ENCODE measurements at regions not wholly inside any gene's neighbourhood (a gene's known extent, or its start where the extent isn't known, plus 50 kb on each side); places are given as distances from the start of the nearest gene placed in this dataset.

DNA sequence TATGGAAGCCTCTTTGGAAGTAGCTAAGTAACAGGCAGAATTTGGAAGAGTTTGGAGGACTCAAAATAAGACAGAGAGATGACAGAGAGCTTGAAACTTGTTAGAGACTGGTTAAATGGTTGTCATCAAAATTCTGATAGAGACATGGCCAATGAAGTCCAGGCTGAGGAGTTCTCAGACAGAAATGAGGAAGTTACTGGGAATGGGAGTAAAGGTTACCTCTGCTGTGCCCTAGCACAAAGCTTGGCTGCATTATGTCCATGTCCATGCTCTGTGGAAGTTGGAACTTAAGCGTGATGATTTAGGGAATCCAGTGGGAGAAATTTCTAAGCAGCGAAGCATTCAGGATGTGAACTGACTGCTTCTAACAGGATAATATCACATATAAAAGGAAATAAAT lies 146.2 kb upstream of the NDST4 start (continued):
- TF ChIP-seq SP140L (CRISPR knock-in tag; IDR thresholded peaks at IDR 0.05; ENCODE audit: borderline replicate concordance) (no peak), YEATS4 (CRISPR knock-in tag; IDR thresholded peaks at IDR 0.05; ENCODE audit: borderline replicate concordance) (no peak), HNRNPL (IDR thresholded peaks at IDR 0.05; ENCODE audit: low read depth, low read length) (no peak), ZNF253 (CRISPR knock-in tag; IDR thresholded peaks at IDR 0.05; ENCODE audit: borderline replicate concordance) (no peak), KAT8 (CRISPR knock-in tag; IDR thresholded peaks at IDR 0.05) (no peak), ZFP41 (CRISPR knock-in tag; IDR thresholded peaks at IDR 0.05; ENCODE audit: borderline replicate concordance) (no peak), PAF1 (CRISPR knock-in tag; IDR thresholded peaks at IDR 0.05) (no peak), ZNF337 (CRISPR knock-in tag; IDR thresholded peaks at IDR 0.05; ENCODE audit: borderline replicate concordance, low read depth) (no peak), ATF7-NPFF (CRISPR knock-in tag; IDR thresholded peaks at IDR 0.05; ENCODE audit: low read depth) (no peak), RXRB (CRISPR knock-in tag; IDR thresholded peaks at IDR 0.05; ENCODE audit: borderline replicate concordance) (no peak), ARNT (IDR thresholded peaks at IDR 0.05) (no peak), PTBP1 (IDR thresholded peaks at IDR 0.05; ENCODE audit: low read depth, low read length, poor library complexity, severe bottlenecking) (no peak)
- TF ChIP-seq, protein P1, sequence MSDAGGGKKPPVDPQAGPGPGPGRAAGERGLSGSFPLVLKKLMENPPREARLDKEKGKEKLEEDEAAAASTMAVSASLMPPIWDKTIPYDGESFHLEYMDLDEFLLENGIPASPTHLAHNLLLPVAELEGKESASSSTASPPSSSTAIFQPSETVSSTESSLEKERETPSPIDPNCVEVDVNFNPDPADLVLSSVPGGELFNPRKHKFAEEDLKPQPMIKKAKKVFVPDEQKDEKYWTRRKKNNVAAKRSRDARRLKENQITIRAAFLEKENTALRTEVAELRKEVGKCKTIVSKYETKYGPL (CRISPR knock-in tag; IDR thresholded peaks at IDR 0.05): no peak
- TF ChIP-seq, protein P2, sequence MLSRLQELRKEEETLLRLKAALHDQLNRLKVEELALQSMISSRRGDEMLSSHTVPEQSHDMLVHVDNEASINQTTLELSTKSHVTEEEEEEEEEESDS (CRISPR knock-in tag; IDR thresholded peaks at IDR 0.05; ENCODE audit: borderline replicate concordance): no peak

DNA sequence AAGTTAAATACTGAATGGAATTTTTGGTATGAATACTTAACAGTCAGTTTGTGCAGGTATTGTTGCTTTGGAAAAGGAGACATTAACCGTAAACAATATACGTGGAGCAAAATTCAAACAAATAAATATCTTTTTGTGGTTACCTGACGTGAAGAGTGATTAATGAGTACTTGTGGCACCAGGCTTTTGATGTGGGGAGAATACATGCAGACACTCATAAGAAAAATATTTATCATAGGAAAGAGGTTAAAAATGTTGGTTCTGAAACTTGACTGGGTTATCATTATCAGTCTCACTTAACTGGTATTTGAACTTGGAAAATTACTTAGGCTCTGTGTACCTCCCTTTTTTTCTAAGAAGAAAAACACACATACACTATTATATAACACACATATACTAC lies 136.4 kb upstream of the NDST4 start:
- no peaks in the 10 kb centered on the region; a peak in 1 of 5 replicates for H3K27me3 ChIP-seq (ENCODE audit: control insufficient read depth in 1 of 2, insufficient read depth in 2 of 2, low read length in 2 of 2)
- in situ Hi-C loops (cut with HindIII; ENCODE audit: extremely low pct_ligation_motif_present, low pct_unique_long_range_greater_than_20kb) (no loop called here), intact Hi-C loops (cut with micrococcal nuclease; ENCODE audit: unreplicated experiment) (loop anchor here (10.0 kb wide), 1 partner anchor 795 kb away; no protein-coding TSS in a partner anchor)
- no peak overlapping the region for H3K4me3 ChIP-seq (replicated peaks in 1 of 3; ENCODE audit: insufficient read depth in 1 of 3, low read depth in 2 of 3, low read length in 3 of 3)
- no TSS peak for BruUV-seq (replicated peaks)
- H3K9ac ChIP-seq (ENCODE audit: insufficient read depth, low read depth, low read length): no peak overlapping the region
- no peaks in the 10 kb centered on the region for H3K36me3 ChIP-seq (replicated peaks in 1 of 2; ENCODE audit: control insufficient read depth in 1 of 2, insufficient read depth in 2 of 2, low read length in 2 of 2)
- H3K4me1 ChIP-seq (ENCODE audit: insufficient read depth, low read length): no peaks in the 10 kb centered on the region
- DNase-seq (ENCODE audit: low spot score) (no peak), ATAC-seq (no peak), FAIRE-seq (no peak)
- H3K79me2 ChIP-seq (ENCODE audit: insufficient read depth, low read length): no peaks in the 10 kb centered on the region
- no peak overlapping the region for H2AFZ ChIP-seq (ENCODE audit: low read length)
- H3K4me2 ChIP-seq (ENCODE audit: low read depth, low read length): no peak overlapping the region
- H3K9me3 ChIP-seq (ENCODE audit: low read length): no peaks in the 10 kb centered on the region
- no peaks in the 10 kb centered on the region for H4K20me1 ChIP-seq (ENCODE audit: insufficient read depth, low read length)
- POLR2A ChIA-PET: no interaction called here
- 1% methylated on average over 3 of the region's 3 CpGs for WGBS (ENCODE audit: low lambda C conversion rate)
- TF ChIP-seq, protein P3, sequence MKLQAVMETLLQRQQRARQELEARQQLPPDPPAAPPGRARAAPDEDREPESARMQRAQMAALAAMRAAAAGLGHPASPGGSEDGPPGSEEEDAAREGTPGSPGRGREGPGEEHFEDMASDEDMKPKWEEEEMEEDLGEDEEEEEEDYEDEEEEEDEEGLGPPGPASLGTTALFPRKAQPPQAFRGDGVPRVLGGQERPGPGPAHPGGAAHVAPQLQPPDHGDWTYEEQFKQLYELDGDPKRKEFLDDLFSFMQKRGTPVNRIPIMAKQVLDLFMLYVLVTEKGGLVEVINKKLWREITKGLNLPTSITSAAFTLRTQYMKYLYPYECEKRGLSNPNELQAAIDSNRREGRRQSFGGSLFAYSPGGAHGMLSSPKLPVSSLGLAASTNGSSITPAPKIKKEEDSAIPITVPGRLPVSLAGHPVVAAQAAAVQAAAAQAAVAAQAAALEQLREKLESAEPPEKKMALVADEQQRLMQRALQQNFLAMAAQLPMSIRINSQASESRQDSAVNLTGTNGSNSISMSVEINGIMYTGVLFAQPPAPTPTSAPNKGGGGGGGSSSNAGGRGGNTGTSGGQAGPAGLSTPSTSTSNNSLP (IDR thresholded peaks at IDR 0.05; ENCODE audit: low read depth, low read length): no peak
- TF ChIP-seq NFRKB (IDR thresholded peaks at IDR 0.05): no peak
- no peak for TF ChIP-seq ZNF510 (CRISPR knock-in tag; IDR thresholded peaks at IDR 0.05; ENCODE audit: low read depth)
- no peak for TF ChIP-seq ZEB1 (IDR thresholded peaks at IDR 0.05; ENCODE audit: insufficient replicate concordance, low read depth)
- no peak for TF ChIP-seq CAMTA2 (CRISPR knock-in tag; IDR thresholded peaks at IDR 0.05; ENCODE audit: borderline replicate concordance)
- TF ChIP-seq, protein P4, sequence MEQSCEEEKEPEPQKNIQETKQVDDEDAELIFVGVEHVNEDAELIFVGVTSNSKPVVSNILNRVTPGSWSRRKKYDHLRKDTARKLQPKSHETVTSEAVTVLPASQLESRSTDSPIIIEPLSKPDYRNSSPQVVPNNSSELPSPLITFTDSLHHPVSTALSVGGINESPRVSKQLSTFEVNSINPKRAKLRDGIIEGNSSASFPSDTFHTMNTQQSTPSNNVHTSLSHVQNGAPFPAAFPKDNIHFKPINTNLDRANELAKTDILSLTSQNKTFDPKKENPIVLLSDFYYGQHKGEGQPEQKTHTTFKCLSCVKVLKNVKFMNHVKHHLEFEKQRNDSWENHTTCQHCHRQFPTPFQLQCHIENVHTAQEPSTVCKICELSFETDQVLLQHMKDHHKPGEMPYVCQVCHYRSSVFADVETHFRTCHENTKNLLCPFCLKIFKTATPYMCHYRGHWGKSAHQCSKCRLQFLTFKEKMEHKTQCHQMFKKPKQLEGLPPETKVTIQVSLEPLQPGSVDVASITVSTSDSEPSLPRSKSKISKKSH (CRISPR knock-in tag; IDR thresholded peaks at IDR 0.05; ENCODE audit: borderline replicate concordance): no peak
- CTCF ChIA-PET (ENCODE audit: low intra/inter-chr PET ratio, low total read pairs): no interaction called here
- no peak overlapping the region for H3K27ac ChIP-seq (ENCODE audit: extremely low read length, insufficient read depth, low read length)

Data from HepG2 (cell line).